ENCODE measurements at regions not wholly inside any gene's neighbourhood (a gene's known extent, or its start where the extent isn't known, plus 50 kb on each side); places are given as distances from the start of the nearest gene placed in this dataset.

DNA sequence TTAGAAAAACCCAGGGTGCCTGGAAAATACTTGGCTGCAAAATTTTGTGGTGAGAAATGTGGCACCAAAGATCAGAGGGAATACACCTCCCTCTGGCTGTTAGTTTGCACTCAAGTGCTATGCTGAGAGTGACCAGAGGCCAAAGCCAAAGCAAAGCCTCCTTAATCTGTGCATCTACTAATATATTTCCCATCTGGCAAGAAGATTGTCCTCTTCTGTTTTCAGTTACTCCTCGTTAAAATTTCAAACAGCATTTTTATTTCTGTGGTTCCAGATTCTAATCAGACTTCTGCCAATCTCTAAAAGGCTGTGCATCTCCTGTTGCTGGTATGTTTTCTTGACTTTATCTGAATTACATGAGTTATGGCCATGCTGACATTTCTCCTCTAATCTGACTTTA lies 327.4 kb downstream of the TBX15 start:
- TF ChIP-seq POLR2A (IDR thresholded peaks at IDR 0.05), result no peak
- TF ChIP-seq, protein P1, sequence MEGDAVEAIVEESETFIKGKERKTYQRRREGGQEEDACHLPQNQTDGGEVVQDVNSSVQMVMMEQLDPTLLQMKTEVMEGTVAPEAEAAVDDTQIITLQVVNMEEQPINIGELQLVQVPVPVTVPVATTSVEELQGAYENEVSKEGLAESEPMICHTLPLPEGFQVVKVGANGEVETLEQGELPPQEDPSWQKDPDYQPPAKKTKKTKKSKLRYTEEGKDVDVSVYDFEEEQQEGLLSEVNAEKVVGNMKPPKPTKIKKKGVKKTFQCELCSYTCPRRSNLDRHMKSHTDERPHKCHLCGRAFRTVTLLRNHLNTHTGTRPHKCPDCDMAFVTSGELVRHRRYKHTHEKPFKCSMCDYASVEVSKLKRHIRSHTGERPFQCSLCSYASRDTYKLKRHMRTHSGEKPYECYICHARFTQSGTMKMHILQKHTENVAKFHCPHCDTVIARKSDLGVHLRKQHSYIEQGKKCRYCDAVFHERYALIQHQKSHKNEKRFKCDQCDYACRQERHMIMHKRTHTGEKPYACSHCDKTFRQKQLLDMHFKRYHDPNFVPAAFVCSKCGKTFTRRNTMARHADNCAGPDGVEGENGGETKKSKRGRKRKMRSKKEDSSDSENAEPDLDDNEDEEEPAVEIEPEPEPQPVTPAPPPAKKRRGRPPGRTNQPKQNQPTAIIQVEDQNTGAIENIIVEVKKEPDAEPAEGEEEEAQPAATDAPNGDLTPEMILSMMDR (IDR thresholded peaks at IDR 0.05), result no peak
- TF ChIP-seq EP300 (IDR thresholded peaks at IDR 0.05), result no peak

Measured in ovary (tissue), 3 donors.